DND-41 (cell line): ENCODE measurements at regions not wholly inside any gene's neighbourhood (a gene's known extent, or its start where the extent isn't known, plus 50 kb on each side); places are given as distances from the start of the nearest gene placed in this dataset.

ENCODE experiments used
- CTCF ChIP-seq: IDR thresholded peaks from 2 replicates; pipeline ENCODE4 v1.5.1; 2012; ENCODE audit warnings: borderline replicate concordance, low read length, moderate library complexity, mild to moderate bottlenecking; ENCODE audit not compliant: poor library complexity, severe bottlenecking; ENCODE audit errors: extremely low read depth
- EZH2 ChIP-seq: IDR thresholded peaks from 3 replicates; pipeline ENCODE4 v1.6.1; 2012; ENCODE audit warnings: borderline replicate concordance, low read depth, mild to moderate bottlenecking, moderate library complexity, low read length, inconsistent platforms; ENCODE audit not compliant: severe bottlenecking

GRCh38 chr3:28761375-28761774 is 412.8 kb upstream of the AZI2 start:
- TF ChIP-seq CTCF, result no peak
- no peak for TF ChIP-seq EZH2
